ENCODE measurements at regions not wholly inside any gene's neighbourhood (a gene's known extent, or its start where the extent isn't known, plus 50 kb on each side); places are given as distances from the start of the nearest gene placed in this dataset.

GRCh38 chr12:67816269-67816668, 167.7 kb downstream of the DYRK2 start:
- peaks cover 11% of the 10 kb centered on the region for H3K9me3 Mint-ChIP-seq (ENCODE audit: unreplicated experiment)
- Histone ChIP-seq H3K27ac (ENCODE audit: low read depth, low read length) (no peak overlapping the region), H3K4me3 (ENCODE audit: insufficient read depth, low read depth, low read length) (no peak overlapping the region), H3K9ac (ENCODE audit: low read length) (no peak overlapping the region), H3K36me3 (ENCODE audit: insufficient read depth, low read length) (no peaks in the 10 kb centered on the region), H3K4me1 (ENCODE audit: insufficient read depth, low read length) (no peaks in the 10 kb centered on the region), H4K20me1 (ENCODE audit: insufficient read depth, low read length) (no peaks in the 10 kb centered on the region), H2AFZ (ENCODE audit: low read depth, low read length) (no peak overlapping the region), H3K4me2 (ENCODE audit: low read length) (no peak overlapping the region), H3K9me3 (ENCODE audit: insufficient read depth, low read depth, low read length) (no peaks in the 10 kb centered on the region), H3K27me3 (ENCODE audit: insufficient read depth, low read length) (no peaks in the 10 kb centered on the region), H3K79me2 (ENCODE audit: insufficient read depth, low read length) (no peaks in the 10 kb centered on the region)
- TF ChIP-seq CTCF (IDR thresholded peaks at IDR 0.05; ENCODE audit: insufficient read depth, low read depth, low read length) (no peak), EZH2 (IDR thresholded peaks at IDR 0.05; ENCODE audit: insufficient read depth, low read length) (no peak)
- FAIRE-seq (no peak), DNase-seq (ENCODE audit: low read depth) (no peak)
- H3K27ac Mint-ChIP-seq (ENCODE audit: unreplicated experiment), result no peak overlapping the region
- H3K4me1 Mint-ChIP-seq (ENCODE audit: low read depth, unreplicated experiment), result peaks cover under 1% of the 10 kb centered on the region
- no peaks in the 10 kb centered on the region for H3K36me3 Mint-ChIP-seq (ENCODE audit: low read depth, unreplicated experiment)
- H3K27me3 Mint-ChIP-seq (ENCODE audit: low read depth, unreplicated experiment), result no peaks in the 10 kb centered on the region
- H3K4me3 Mint-ChIP-seq (ENCODE audit: unreplicated experiment), result no peak overlapping the region

GRCh38 chr12:67818459-67818903, 169.9 kb downstream of the DYRK2 start:
- Mint-ChIP-seq H3K27me3 (ENCODE audit: low read depth, unreplicated experiment) (no peaks in the 10 kb centered on the region), H3K4me1 (ENCODE audit: low read depth, unreplicated experiment) (no peaks in the 10 kb centered on the region), H3K9me3 (ENCODE audit: unreplicated experiment) (peaks cover 8% of the 10 kb centered on the region), H3K4me3 (ENCODE audit: unreplicated experiment) (no peak overlapping the region), H3K36me3 (ENCODE audit: low read depth, unreplicated experiment) (no peaks in the 10 kb centered on the region), H3K27ac (ENCODE audit: unreplicated experiment) (no peak overlapping the region)
- DNase-seq (ENCODE audit: low read depth) (no peak), FAIRE-seq (no peak)
- TF ChIP-seq EZH2 (IDR thresholded peaks at IDR 0.05; ENCODE audit: insufficient read depth, low read length), result no peak
- TF ChIP-seq CTCF (IDR thresholded peaks at IDR 0.05; ENCODE audit: insufficient read depth, low read depth, low read length), result no peak
- H3K27ac ChIP-seq (ENCODE audit: low read depth, low read length), result no peak overlapping the region
- no peaks in the 10 kb centered on the region for H3K4me1 ChIP-seq (ENCODE audit: insufficient read depth, low read length)
- no peaks in the 10 kb centered on the region for H3K27me3 ChIP-seq (ENCODE audit: insufficient read depth, low read length)
- no peak overlapping the region for H3K4me3 ChIP-seq (ENCODE audit: insufficient read depth, low read depth, low read length)
- no peaks in the 10 kb centered on the region for H3K9me3 ChIP-seq (ENCODE audit: insufficient read depth, low read depth, low read length)
- H3K4me2 ChIP-seq (ENCODE audit: low read length), result no peak overlapping the region
- no peaks in the 10 kb centered on the region for H3K79me2 ChIP-seq (ENCODE audit: insufficient read depth, low read length)
- H3K9ac ChIP-seq (ENCODE audit: low read length), result no peak overlapping the region
- H2AFZ ChIP-seq (ENCODE audit: low read depth, low read length), result no peak overlapping the region
- no peaks in the 10 kb centered on the region for H4K20me1 ChIP-seq (ENCODE audit: insufficient read depth, low read length)
- H3K36me3 ChIP-seq (ENCODE audit: insufficient read depth, low read length), result no peaks in the 10 kb centered on the region

GRCh38 chr12:67819902-67820301, 169.3 kb upstream of the IFNG-AS1 start:
- DNase-seq (ENCODE audit: low read depth), result no peak
- Mint-ChIP-seq H3K36me3 (ENCODE audit: low read depth, unreplicated experiment) (no peaks in the 10 kb centered on the region), H3K9me3 (ENCODE audit: unreplicated experiment) (peaks cover 8% of the 10 kb centered on the region), H3K4me1 (ENCODE audit: low read depth, unreplicated experiment) (no peaks in the 10 kb centered on the region), H3K27me3 (ENCODE audit: low read depth, unreplicated experiment) (no peaks in the 10 kb centered on the region), H3K4me3 (ENCODE audit: unreplicated experiment) (no peak overlapping the region), H3K27ac (ENCODE audit: unreplicated experiment) (no peak overlapping the region)
- no peaks in the 10 kb centered on the region for H3K36me3 ChIP-seq (ENCODE audit: insufficient read depth, low read length)
- H3K79me2 ChIP-seq (ENCODE audit: insufficient read depth, low read length), result no peaks in the 10 kb centered on the region
- H4K20me1 ChIP-seq (ENCODE audit: insufficient read depth, low read length), result no peaks in the 10 kb centered on the region
- H3K4me1 ChIP-seq (ENCODE audit: insufficient read depth, low read length), result no peaks in the 10 kb centered on the region
- no peak for TF ChIP-seq EZH2 (IDR thresholded peaks at IDR 0.05; ENCODE audit: insufficient read depth, low read length)
- no peak overlapping the region for H3K27ac ChIP-seq (ENCODE audit: low read depth, low read length)
- H3K4me2 ChIP-seq (ENCODE audit: low read length), result no peak overlapping the region
- H3K9ac ChIP-seq (ENCODE audit: low read length), result no peak overlapping the region
- no peak overlapping the region for H2AFZ ChIP-seq (ENCODE audit: low read depth, low read length)
- H3K4me3 ChIP-seq (ENCODE audit: insufficient read depth, low read depth, low read length), result no peak overlapping the region
- no peaks in the 10 kb centered on the region for H3K9me3 ChIP-seq (ENCODE audit: insufficient read depth, low read depth, low read length)
- no peaks in the 10 kb centered on the region for H3K27me3 ChIP-seq (ENCODE audit: insufficient read depth, low read length)
- no peak for FAIRE-seq
